H1 (cell line): ENCODE measurements at regions not wholly inside any gene's neighbourhood (a gene's known extent, or its start where the extent isn't known, plus 50 kb on each side); places are given as distances from the start of the nearest gene placed in this dataset.

ENCODE experiments used
- CTCF ChIA-PET: fragments of 300-600 bp; sonication (Branson Sonifier 250); formaldehyde crosslinking; loops from one replicate; lab custom pipeline; 2021; ENCODE audit not compliant: partially characterized antibody; lab: Charles Lee
- POLR2A ChIA-PET: fragments of 300-600 bp; sonication (Branson Sonifier 250); formaldehyde crosslinking; loops from one replicate; lab custom pipeline; 2021; ENCODE audit warnings: inconsistent platforms; ENCODE audit not compliant: partially characterized antibody; lab: Charles Lee
- DNase-seq, 2 experiments: peaks; one replicate each; pipeline versions ENCODE4 v3.0.0 to v3.0.0-alpha.2; 2010 to 2022; ENCODE audit warnings: low spot score in 2 of 2, low read depth in 1 of 2, mixed read lengths in 1 of 2
- FAIRE-seq: peaks from 2 replicates; lab custom pipeline; 2011; peaks lifted over from hg19 to GRCh38; lab: Jason Lieb, UNC
- H2AFZ ChIP-seq: 2 replicates; pipeline ENCODE4 v1.8.1; 2012; ENCODE audit warnings: low read length, inconsistent platforms
- H2AK5ac ChIP-seq: 2 replicates; pipeline ENCODE4 v1.6.1; 2013; ENCODE audit warnings: low read depth, low read length
- H2BK120ac ChIP-seq: replicated peaks from 2 replicates; pipeline ENCODE3; 2013; ENCODE audit warnings: low read depth, low read length, inconsistent platforms
- H2BK12ac ChIP-seq: 2 replicates; pipeline ENCODE4 v1.6.1; 2013; ENCODE audit warnings: low read depth, low read length
- H2BK15ac ChIP-seq: 2 replicates; pipeline ENCODE4 v1.6.1; 2013; ENCODE audit warnings: low read length
- H2BK20ac ChIP-seq: 2 replicates; pipeline ENCODE4 v1.6.1; 2013; ENCODE audit warnings: low read length
- H2BK5ac ChIP-seq: 2 replicates; pipeline ENCODE4 v1.6.1; 2013; ENCODE audit warnings: low read depth, low read length
- H3K14ac ChIP-seq: 2 replicates; pipeline ENCODE4 v1.6.1; 2013; ENCODE audit warnings: inconsistent platforms; ENCODE audit not compliant: insufficient read length
- H3K18ac ChIP-seq: 2 replicates; pipeline ENCODE4 v1.6.1; 2013; ENCODE audit warnings: low read length; ENCODE audit errors: extremely low read depth
- H3K23ac ChIP-seq: 2 replicates; pipeline ENCODE4 v1.6.1; 2013; ENCODE audit warnings: inconsistent platforms; ENCODE audit not compliant: insufficient read length
- H3K23me2 ChIP-seq: 2 replicates; pipeline ENCODE4 v1.6.1; 2013; ENCODE audit warnings: low read depth, low read length
- H3K27ac ChIP-seq: 2 replicates; pipeline ENCODE4 v1.6.1; 2011; ENCODE audit warnings: low read depth, low read length, inconsistent platforms
- H3K27me3 ChIP-seq, 4 experiments: replicated peaks in 1 of 4; 1 replicate in 1 of 4; 2 replicates in 3 of 4; pipeline versions ENCODE4 v1.6.1 to v1.8.1; 2011 to 2013; ENCODE audit warnings: low read length in 3 of 4, mild to moderate bottlenecking in 3 of 4, inconsistent platforms in 2 of 4, mixed read lengths in 2 of 4, moderate library complexity in 1 of 4; ENCODE audit not compliant: control insufficient read depth in 3 of 4, insufficient read depth in 3 of 4; ENCODE audit errors: extremely low read depth in 1 of 4
- H3K36me3 ChIP-seq, 4 experiments: 2 replicates each; pipeline versions ENCODE4 v1.6.1 to v1.8.1; 2011 to 2013; ENCODE audit warnings: mild to moderate bottlenecking in 4 of 4, low read length in 3 of 4, moderate library complexity in 2 of 4, control low read depth in 1 of 4, inconsistent platforms in 1 of 4; ENCODE audit not compliant: insufficient read depth in 4 of 4, control insufficient read depth in 2 of 4
- H3K4ac ChIP-seq: replicated peaks from 2 replicates; pipeline ENCODE3; 2013; ENCODE audit warnings: low read length, low read depth, mixed read lengths, inconsistent platforms; ENCODE audit not compliant: insufficient read length
- H3K4me1 ChIP-seq, 4 experiments: replicated peaks in 1 of 4; 1 replicate in 1 of 4; 2 replicates in 3 of 4; pipeline versions ENCODE4 v1.6.1 to v1.8.1; 2011 to 2013; ENCODE audit warnings: low read length in 3 of 4, inconsistent platforms in 2 of 4, mixed read lengths in 1 of 4; ENCODE audit not compliant: insufficient read depth in 4 of 4, control insufficient read depth in 3 of 4
- H3K4me2 ChIP-seq, 2 experiments: 2 replicates each; pipeline versions ENCODE4 v1.6.1 to v1.8.1; 2011 to 2013; ENCODE audit warnings: low read depth in 2 of 2, low read length in 2 of 2, control low read depth in 1 of 2, inconsistent platforms in 1 of 2, mild to moderate bottlenecking in 1 of 2; ENCODE audit not compliant: insufficient read depth in 1 of 2
- H3K4me3 ChIP-seq, 4 experiments: fragments of 200-600, 300-600 bp in 1 of 4; sonication (generic), shearing (Covaris generic), sonication (Bioruptor Twin) in 1 of 4; 2 replicates each; pipeline versions ENCODE4 v1.5.1 to v1.8.1; 2011 to 2016; ENCODE audit warnings: low read length in 4 of 4, low read depth in 3 of 4, control low read depth in 2 of 4, inconsistent platforms in 2 of 4, mild to moderate bottlenecking in 2 of 4, mixed read lengths in 1 of 4, moderate library complexity in 1 of 4; ENCODE audit not compliant: insufficient read depth in 2 of 4; ENCODE audit errors: extremely low read depth in 1 of 4
- H3K56ac ChIP-seq: replicated peaks from 2 replicates; pipeline ENCODE3; 2013; ENCODE audit warnings: low read depth, mild to moderate bottlenecking, mixed read lengths, low read length, inconsistent platforms; ENCODE audit not compliant: insufficient read length
- H3K79me1 ChIP-seq: 2 replicates; pipeline ENCODE4 v1.6.1; 2013; ENCODE audit warnings: low read depth, low read length, control low read depth
- H3K79me2 ChIP-seq, 2 experiments: 2 replicates each; pipeline versions ENCODE4 v1.6.1 to v1.8.1; 2012 to 2013; ENCODE audit warnings: low read length in 2 of 2, mild to moderate bottlenecking in 2 of 2, inconsistent platforms in 1 of 2; ENCODE audit not compliant: insufficient read depth in 2 of 2, control insufficient read depth in 1 of 2
- H3K9ac ChIP-seq, 4 experiments: replicated peaks in 1 of 4; 1 replicate in 1 of 4; 2 replicates in 3 of 4; pipeline versions ENCODE4 v1.6.1 to v1.8.1; 2011 to 2013; ENCODE audit warnings: low read depth in 3 of 4, low read length in 3 of 4, control low read depth in 2 of 4, mild to moderate bottlenecking in 2 of 4, moderate library complexity in 2 of 4, inconsistent platforms in 1 of 4; ENCODE audit errors: extremely low read depth in 1 of 4
- H3K9me3 ChIP-seq, 2 experiments: 2 replicates each; pipeline versions ENCODE4 v1.6.1 to v1.8.1; 2012 to 2013; ENCODE audit warnings: mild to moderate bottlenecking in 2 of 2, moderate library complexity in 2 of 2, control low read depth in 1 of 2, inconsistent platforms in 1 of 2, low read depth in 1 of 2, low read length in 1 of 2, mixed read lengths in 1 of 2; ENCODE audit not compliant: insufficient read depth in 2 of 2
- H4K20me1 ChIP-seq, 2 experiments: replicated peaks in 1 of 2; 2 replicates each; pipeline versions ENCODE3 to v1.8.1; 2011 to 2013; ENCODE audit warnings: inconsistent platforms in 2 of 2, low read length in 2 of 2, mild to moderate bottlenecking in 1 of 2; ENCODE audit not compliant: insufficient read depth in 2 of 2, control insufficient read depth in 1 of 2
- H4K5ac ChIP-seq: 2 replicates; pipeline ENCODE4 v1.6.1; 2013; ENCODE audit warnings: low read length, low read depth, mixed read lengths, inconsistent platforms; ENCODE audit not compliant: insufficient read length
- H4K8ac ChIP-seq: 2 replicates; pipeline ENCODE4 v1.8.0; 2013; ENCODE audit warnings: mild to moderate bottlenecking, moderate library complexity, low read length, inconsistent platforms; ENCODE audit not compliant: insufficient read depth; ENCODE audit errors: extremely low read depth
- H4K91ac ChIP-seq: replicated peaks from 2 replicates; pipeline ENCODE3; 2013; ENCODE audit warnings: low read length, mixed read lengths, inconsistent platforms; ENCODE audit not compliant: insufficient read length
- CBX5 ChIP-seq: fragments of 300-800, 300-1000 bp; sonication (generic); IDR thresholded peaks from 2 replicates; pipeline ENCODE4 v1.7.1; 2016; ENCODE audit warnings: antibody characterized with exemption, low read length, low read depth
- USF2 ChIP-seq: IDR thresholded peaks from 2 replicates; pipeline ENCODE4 v1.6.1; 2011; ENCODE audit warnings: low read length, improper control_type of control experiment
- WGBS, 2 experiments: shearing (Covaris generic) in 1 of 2; methylation state at CpG; one replicate each; pipeline versions ENCODE4 v1.1.6 to v1.1.7; 2013 to 2015; ENCODE audit warnings: low lambda C conversion rate in 2 of 2, mixed read lengths in 2 of 2, inconsistent platforms in 1 of 2, low coverage in 1 of 2, missing lambda C conversion rate in 1 of 2; ENCODE audit not compliant: insufficient replicate concordance in 2 of 2, insufficient coverage in 1 of 2, insufficient read length in 1 of 2; ENCODE audit errors: extremely low coverage in 1 of 2, missing lambda C conversion rate in 1 of 2; 5-methylcytosine and 5-hydroxymethylcytosine counted together

- FAIRE-seq, result no peak
- TF ChIP-seq USF2 (no peak), CBX5 (no peak)
Observed at GRCh38 chr2:40872580-40872979, 420.7 kb upstream of the SLC8A1 start.

More at GRCh38 chr2:40872580-40872979, 420.7 kb upstream of the SLC8A1 start:
- H3K4ac ChIP-seq, result no peak overlapping the region
- no peaks in the 10 kb centered on the region for H3K79me2 ChIP-seq
- no peaks in the 10 kb centered on the region for H4K20me1 ChIP-seq
- H3K9me3 ChIP-seq, result no peaks in the 10 kb centered on the region
- CTCF ChIA-PET, result no interaction called here
- H4K91ac ChIP-seq, result no peak overlapping the region
- H3K9ac ChIP-seq, result no peak overlapping the region
- H3K27ac ChIP-seq, result no peak overlapping the region
- no peaks in the 10 kb centered on the region for H3K79me1 ChIP-seq
- H4K8ac ChIP-seq, result no peak overlapping the region
- H2AK5ac ChIP-seq, result no peak overlapping the region
- H3K4me2 ChIP-seq, result no peak overlapping the region
- H3K4me1 ChIP-seq, result no peaks in the 10 kb centered on the region
- 0 out of 2 replicates have a peak overlapping the region, but pooled peaks have one; percentile 19 for H2AFZ ChIP-seq
- no peak for DNase-seq
- no peaks in the 10 kb centered on the region for H3K36me3 ChIP-seq
- H3K27me3 ChIP-seq, result no peaks in the 10 kb centered on the region
- H2BK20ac ChIP-seq, result no peak overlapping the region
- no peak overlapping the region for H2BK15ac ChIP-seq
- H3K23ac ChIP-seq, result no peak overlapping the region
- H3K4me3 ChIP-seq, result no peak overlapping the region
- no peak overlapping the region for H3K18ac ChIP-seq
- H2BK12ac ChIP-seq, result no peak overlapping the region
- no peaks in the 10 kb centered on the region for H3K23me2 ChIP-seq
- H2BK5ac ChIP-seq, result no peak overlapping the region
- no peak overlapping the region for H3K56ac ChIP-seq
- 90% methylated on average over 2 of the region's 2 CpGs; no CpG with 5 or more reads in 1 of the 2 experiments for WGBS, 2 experiments
- no peak overlapping the region for H4K5ac ChIP-seq
- no peak overlapping the region for H3K14ac ChIP-seq
- H2BK120ac ChIP-seq, result no peak overlapping the region
- POLR2A ChIA-PET, result no interaction called here
